Gastroesophageal sphincter (tissue), 4 donors: ENCODE measurements at regions not wholly inside any gene's neighbourhood (a gene's known extent, or its start where the extent isn't known, plus 50 kb on each side); places are given as distances from the start of the nearest gene placed in this dataset.

Experiments
- ATAC-seq: fragments of 150-250 bp; one replicate; pipeline ENCODE4 v1.9.1; 2016; ENCODE audit warnings: mild to moderate bottlenecking, moderate library complexity
- H3K27ac ChIP-seq, 4 donors: fragments of 200-600 bp; sonication (generic) in 3 of 4; 1 replicate in 3 of 4; 2 replicates in 1 of 4; pipeline ENCODE4 v1.5.1; 2016 to 2019
- H3K27me3 ChIP-seq: fragments of 200-600 bp; sonication (generic); one replicate; pipeline ENCODE4 v1.5.1; 2019
- H3K36me3 ChIP-seq, 2 donors: fragments of 200-600 bp; sonication (generic); one replicate each; pipeline ENCODE4 v1.5.1; 2019; ENCODE audit warnings: control low read depth in 1 of 2
- H3K4me1 ChIP-seq, 3 donors: fragments of 200-600 bp; sonication (generic); 1 replicate in 2 of 3; 2 replicates in 1 of 3; pipeline ENCODE4 v1.5.1; 2016 to 2019; ENCODE audit warnings: control low read depth in 2 of 3
- H3K4me3 ChIP-seq, 2 donors: fragments of 200-600 bp; sonication (generic); one replicate each; pipeline ENCODE4 v1.5.1; 2019; ENCODE audit warnings: mild to moderate bottlenecking in 1 of 2, moderate library complexity in 1 of 2
- H3K9me3 ChIP-seq, 3 donors: fragments of 200-600 bp; sonication (generic); one replicate each; pipeline ENCODE4 v1.5.1; 2017 to 2019; ENCODE audit warnings: control low read depth in 2 of 3
- EP300 ChIP-seq: sonication (generic); formaldehyde crosslinking; IDR thresholded peaks from one replicate; pipeline ENCODE4 v1.6.1; 2017; ENCODE audit warnings: antibody characterized with exemption, mild to moderate bottlenecking
- POLR2A ChIP-seq, 2 donors: fragments of 450-650 bp; IDR thresholded peaks; one replicate each; pipeline ENCODE4 v1.6.1; 2017; ENCODE audit warnings: antibody characterized with exemption in 2 of 2, mild to moderate bottlenecking in 2 of 2, moderate library complexity in 1 of 2
- POLR2AphosphoS5 ChIP-seq: sonication (generic); formaldehyde crosslinking; IDR thresholded peaks from one replicate; pipeline ENCODE4 v1.6.1; 2017; ENCODE audit warnings: antibody characterized with exemption
- WGBS, 2 donors: methylation state at CpG; one replicate each; pipeline ENCODE4 v1.1.5; 2018; ENCODE audit warnings: low coverage in 1 of 2; 5-methylcytosine and 5-hydroxymethylcytosine counted together
- TF ChIP-seq, protein P1 (sequence below), 4 experiments: fragments of 200-600 bp in 2 of 4; fragments of 450-650 bp in 2 of 4; sonication (generic) in 1 of 4; IDR thresholded peaks; one replicate each; pipeline ENCODE4 v1.5.1; 2017 to 2019; ENCODE audit warnings: antibody characterized with exemption in 4 of 4, mild to moderate bottlenecking in 2 of 4, moderate library complexity in 2 of 4

DNA sequence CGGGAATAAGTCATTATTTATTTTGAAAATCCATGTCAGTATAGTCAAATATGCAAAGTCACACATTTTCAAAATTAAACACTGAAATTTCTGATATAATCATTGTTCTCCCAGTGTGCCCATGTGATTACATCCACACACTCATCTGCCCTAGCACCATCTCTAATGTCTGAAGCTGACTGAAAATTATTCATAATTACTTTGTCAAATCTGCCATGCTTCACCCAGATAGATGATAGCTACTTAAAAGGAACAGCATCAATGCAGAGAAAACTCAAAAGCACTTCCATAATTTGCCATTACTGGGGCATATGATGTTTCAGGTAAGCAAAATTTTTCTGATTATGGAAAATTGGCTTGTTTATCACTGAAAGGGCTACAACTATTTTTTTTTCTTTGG is 1433.3 kb upstream of the IGFBP7 start:
- H3K36me3 ChIP-seq, result no peaks in the 10 kb centered on the region
- H3K9me3 ChIP-seq, result no peaks in the 10 kb centered on the region
- TF ChIP-seq, protein P1, sequence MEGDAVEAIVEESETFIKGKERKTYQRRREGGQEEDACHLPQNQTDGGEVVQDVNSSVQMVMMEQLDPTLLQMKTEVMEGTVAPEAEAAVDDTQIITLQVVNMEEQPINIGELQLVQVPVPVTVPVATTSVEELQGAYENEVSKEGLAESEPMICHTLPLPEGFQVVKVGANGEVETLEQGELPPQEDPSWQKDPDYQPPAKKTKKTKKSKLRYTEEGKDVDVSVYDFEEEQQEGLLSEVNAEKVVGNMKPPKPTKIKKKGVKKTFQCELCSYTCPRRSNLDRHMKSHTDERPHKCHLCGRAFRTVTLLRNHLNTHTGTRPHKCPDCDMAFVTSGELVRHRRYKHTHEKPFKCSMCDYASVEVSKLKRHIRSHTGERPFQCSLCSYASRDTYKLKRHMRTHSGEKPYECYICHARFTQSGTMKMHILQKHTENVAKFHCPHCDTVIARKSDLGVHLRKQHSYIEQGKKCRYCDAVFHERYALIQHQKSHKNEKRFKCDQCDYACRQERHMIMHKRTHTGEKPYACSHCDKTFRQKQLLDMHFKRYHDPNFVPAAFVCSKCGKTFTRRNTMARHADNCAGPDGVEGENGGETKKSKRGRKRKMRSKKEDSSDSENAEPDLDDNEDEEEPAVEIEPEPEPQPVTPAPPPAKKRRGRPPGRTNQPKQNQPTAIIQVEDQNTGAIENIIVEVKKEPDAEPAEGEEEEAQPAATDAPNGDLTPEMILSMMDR (IDR thresholded peaks at IDR 0.05), result no peak
- TF ChIP-seq EP300 (no peak), POLR2AphosphoS5 (no peak), POLR2A (IDR thresholded peaks at IDR 0.05) (no peak)
- ATAC-seq, result no peak
- WGBS, 2 donors, result 76 to 100% methylated on average over 1 of the region's 1 CpG
- H3K27me3 ChIP-seq, result no peaks in the 10 kb centered on the region
- H3K4me3 ChIP-seq, result no peak overlapping the region
- no peak overlapping the region for H3K27ac ChIP-seq
- no peaks in the 10 kb centered on the region for H3K4me1 ChIP-seq

DNA sequence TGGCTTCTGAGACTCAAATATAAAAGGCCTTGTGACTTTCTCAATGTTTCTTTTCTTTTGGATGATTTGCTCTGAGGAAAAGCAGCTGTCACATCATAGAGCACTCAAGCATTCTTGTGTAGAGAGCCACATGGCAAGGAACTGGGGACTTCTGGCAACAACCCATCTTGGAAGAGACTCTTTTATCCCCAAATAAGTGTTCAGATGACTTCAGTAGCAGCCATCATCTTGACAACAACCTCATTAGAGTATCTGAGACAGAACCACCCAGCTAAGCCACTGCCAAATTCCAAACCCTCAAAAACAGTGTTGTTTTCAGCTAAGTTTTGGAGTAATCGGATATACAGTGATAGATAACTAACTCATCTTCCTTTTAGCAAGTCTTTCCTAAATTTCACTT is 1431.7 kb upstream of the IGFBP7 start:
- ATAC-seq, result no peak
- WGBS, 2 donors, result 71 to 83% methylated on average over 1 of the region's 1 CpG
- no peaks in the 10 kb centered on the region for H3K4me1 ChIP-seq
- H3K36me3 ChIP-seq, result no peaks in the 10 kb centered on the region
- H3K27ac ChIP-seq, result no peak overlapping the region
- H3K4me3 ChIP-seq, result no peak overlapping the region
- H3K27me3 ChIP-seq, result no peaks in the 10 kb centered on the region
- no peaks in the 10 kb centered on the region for H3K9me3 ChIP-seq
- TF ChIP-seq, protein P1 (IDR thresholded peaks at IDR 0.05), result no peak
- TF ChIP-seq POLR2AphosphoS5 (no peak), EP300 (no peak), POLR2A (IDR thresholded peaks at IDR 0.05) (no peak)

DNA sequence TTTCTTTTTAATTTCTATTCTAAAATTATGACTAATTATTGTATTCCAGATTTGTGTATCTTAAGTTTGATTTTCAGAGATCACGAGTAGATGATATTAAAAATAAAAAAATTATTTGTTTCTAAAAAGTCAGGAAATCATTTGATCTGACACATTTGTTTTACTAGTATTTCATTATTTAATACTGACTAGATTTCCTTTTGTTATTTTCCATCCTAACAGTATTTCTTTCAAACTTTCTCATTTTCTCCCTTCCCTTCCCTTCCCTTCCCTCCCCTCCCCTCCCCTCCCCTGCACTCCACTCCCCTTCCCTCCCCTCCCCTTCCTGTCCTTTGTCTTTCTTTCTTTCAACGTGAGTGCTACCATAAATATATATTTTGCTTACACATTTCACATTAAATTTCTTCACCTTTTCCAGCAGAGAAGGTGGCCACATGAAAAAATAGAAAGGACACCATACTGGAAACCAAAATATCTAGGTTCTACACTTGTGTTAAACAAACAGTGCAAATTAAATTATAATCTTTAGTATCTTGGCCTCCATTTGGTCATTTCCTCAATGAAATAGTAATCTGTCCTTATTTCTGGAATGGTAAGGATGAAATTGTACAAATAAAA is 1412.7 kb upstream of the IGFBP7 start:
- Histone ChIP-seq H3K36me3 (no peaks in the 10 kb centered on the region), H3K27me3 (no peaks in the 10 kb centered on the region), H3K4me1 (no peaks in the 10 kb centered on the region), H3K4me3 (no peak overlapping the region), H3K27ac (no peak overlapping the region), H3K9me3 (no peaks in the 10 kb centered on the region)
- ATAC-seq, result no peak
- 66 to 77% methylated on average over 2 of the region's 2 CpGs for WGBS, 2 donors
- TF ChIP-seq POLR2AphosphoS5, result no peak
- TF ChIP-seq, protein P1 (IDR thresholded peaks at IDR 0.05), result no peak
- TF ChIP-seq EP300, result no peak
- no peak for TF ChIP-seq POLR2A (IDR thresholded peaks at IDR 0.05)

DNA sequence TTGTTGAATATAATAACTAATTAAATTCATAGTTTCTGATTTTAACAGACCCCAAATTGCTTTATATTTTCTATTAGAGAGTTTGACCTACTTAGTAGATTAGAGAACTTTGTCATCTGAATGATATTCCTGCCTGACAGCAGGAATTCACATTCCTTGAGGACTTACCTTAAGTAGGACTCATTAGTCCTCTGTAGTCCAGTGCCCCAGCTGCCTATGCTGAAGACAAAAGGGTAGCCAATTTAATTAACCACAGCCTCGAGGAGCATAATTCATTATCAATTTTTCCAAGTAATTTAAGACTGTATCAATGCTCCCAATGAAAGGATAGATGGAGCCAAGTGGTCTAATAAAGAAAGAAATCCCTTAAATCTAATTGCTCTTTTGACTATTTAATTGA is 1405.0 kb upstream of the IGFBP7 start:
- WGBS, 2 donors, result 25 to 33% methylated on average over 1 of the region's 1 CpG
- Histone ChIP-seq H3K4me3 (no peak overlapping the region), H3K9me3 (no peaks in the 10 kb centered on the region), H3K36me3 (no peaks in the 10 kb centered on the region), H3K27ac (no peak overlapping the region), H3K4me1 (no peaks in the 10 kb centered on the region), H3K27me3 (no peaks in the 10 kb centered on the region)
- no peak for ATAC-seq
- no peak for TF ChIP-seq POLR2AphosphoS5
- no peak for TF ChIP-seq POLR2A (IDR thresholded peaks at IDR 0.05)
- TF ChIP-seq, protein P1 (IDR thresholded peaks at IDR 0.05), result no peak
- TF ChIP-seq EP300, result no peak

DNA sequence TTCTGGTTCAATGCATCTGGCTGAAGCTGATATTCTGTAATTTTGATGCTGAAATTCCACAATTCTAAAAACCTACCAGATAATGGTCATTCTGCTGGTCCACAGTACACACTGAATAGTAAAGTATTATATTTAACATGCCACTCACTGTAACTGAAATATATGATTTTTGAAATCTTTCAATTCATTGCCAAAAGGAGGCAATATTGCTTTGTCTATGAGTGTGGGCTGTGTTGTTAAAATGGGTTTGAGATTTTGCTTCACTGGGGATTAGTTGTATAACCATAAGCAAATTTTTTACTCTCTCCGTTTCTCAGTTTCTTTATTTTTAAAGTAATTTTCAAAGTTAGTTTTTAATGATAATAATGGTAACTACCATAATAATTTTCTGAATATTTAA is 1404.1 kb upstream of the IGFBP7 start:
- TF ChIP-seq POLR2AphosphoS5 (no peak), EP300 (no peak), POLR2A (IDR thresholded peaks at IDR 0.05) (no peak)
- TF ChIP-seq, protein P1 (IDR thresholded peaks at IDR 0.05), result no peak
- no peaks in the 10 kb centered on the region for H3K4me1 ChIP-seq
- no peak for ATAC-seq
- H3K27ac ChIP-seq, result no peak overlapping the region
- no peaks in the 10 kb centered on the region for H3K9me3 ChIP-seq
- H3K27me3 ChIP-seq, result no peaks in the 10 kb centered on the region
- WGBS, 2 donors, result 68 to 92% methylated on average over 1 of the region's 1 CpG
- H3K4me3 ChIP-seq, result no peak overlapping the region
- no peaks in the 10 kb centered on the region for H3K36me3 ChIP-seq
